ENCODE measurements at regions not wholly inside any gene's neighbourhood (a gene's known extent, or its start where the extent isn't known, plus 50 kb on each side); places are given as distances from the start of the nearest gene placed in this dataset.
"Not testable (repeated sequence)": the region's sequence is repeated elsewhere in the genome, so short reads cannot be mapped to it uniquely, and the experiment has no call there.

- no peaks in the 10 kb centered on the region for H3K9me3 Mint-ChIP-seq
- no peaks in the 10 kb centered on the region for H3K4me1 Mint-ChIP-seq (ENCODE audit: low read depth)
These were observed 1285.7 kb downstream of the CNTNAP5 start for GRCh38 chr2:125310657-125311364.

GRCh38 chr2:125312342-125312741, 1287.3 kb downstream of the CNTNAP5 start:
- no peaks in the 10 kb centered on the region for H3K27me3 Mint-ChIP-seq
- no peaks in the 10 kb centered on the region for H3K9me3 Mint-ChIP-seq
- DNase-seq, result no peak
- no peaks in the 10 kb centered on the region for H3K36me3 Mint-ChIP-seq (ENCODE audit: low read depth)
- no peak overlapping the region for H3K4me3 Mint-ChIP-seq
- no peak overlapping the region for H3K27ac Mint-ChIP-seq
- H3K4me1 Mint-ChIP-seq (ENCODE audit: low read depth), result no peaks in the 10 kb centered on the region

More at GRCh38 chr2:125310657-125311364, 1285.7 kb downstream of the CNTNAP5 start:
- H3K4me3 Mint-ChIP-seq, result no peak overlapping the region
- H3K27me3 Mint-ChIP-seq, result no peaks in the 10 kb centered on the region
- H3K27ac Mint-ChIP-seq, result no peak overlapping the region
- H3K36me3 Mint-ChIP-seq (ENCODE audit: low read depth), result no peaks in the 10 kb centered on the region
- no peak for DNase-seq

GRCh38 chr2:125313806-125314205, 1288.7 kb downstream of the CNTNAP5 start:
- no peak overlapping the region for H3K4me3 Mint-ChIP-seq
- H3K27me3 Mint-ChIP-seq, result no peaks in the 10 kb centered on the region
- H3K36me3 Mint-ChIP-seq (ENCODE audit: low read depth), result no peaks in the 10 kb centered on the region
- no peak for DNase-seq
- no peaks in the 10 kb centered on the region for H3K9me3 Mint-ChIP-seq
- no peak overlapping the region for H3K27ac Mint-ChIP-seq
- no peaks in the 10 kb centered on the region for H3K4me1 Mint-ChIP-seq (ENCODE audit: low read depth)

- no peak for DNase-seq
- Mint-ChIP-seq H3K36me3 (ENCODE audit: low read depth) (no peaks in the 10 kb centered on the region), H3K4me1 (ENCODE audit: low read depth) (no peaks in the 10 kb centered on the region), H3K27me3 (no peaks in the 10 kb centered on the region), H3K9me3 (peaks cover 7% of the 10 kb centered on the region), H3K4me3 (no peak overlapping the region), H3K27ac (no peak overlapping the region)
These were observed 1293.7 kb downstream of the CNTNAP5 start for GRCh38 chr2:125318740-125319139.

- no peak overlapping the region for H3K27ac Mint-ChIP-seq
- H3K27me3 Mint-ChIP-seq, result no peaks in the 10 kb centered on the region
- no peaks in the 10 kb centered on the region for H3K4me1 Mint-ChIP-seq (ENCODE audit: low read depth)
- no peaks in the 10 kb centered on the region for H3K36me3 Mint-ChIP-seq (ENCODE audit: low read depth)
- peaks cover 10% of the 10 kb centered on the region for H3K9me3 Mint-ChIP-seq
- H3K4me3 Mint-ChIP-seq, result no peak overlapping the region
- DNase-seq, result no peak
These were observed 1299.2 kb downstream of the CNTNAP5 start for GRCh38 chr2:125324273-125324672.

- H3K36me3 Mint-ChIP-seq (ENCODE audit: low read depth), result no peaks in the 10 kb centered on the region
- no peaks in the 10 kb centered on the region for H3K4me1 Mint-ChIP-seq (ENCODE audit: low read depth)
- no peaks in the 10 kb centered on the region for H3K27me3 Mint-ChIP-seq
- H3K27ac Mint-ChIP-seq, result no peak overlapping the region
- no peak for DNase-seq
- peaks cover 3% of the 10 kb centered on the region for H3K9me3 Mint-ChIP-seq
- no peak overlapping the region for H3K4me3 Mint-ChIP-seq
These were observed 1305.0 kb downstream of the CNTNAP5 start for GRCh38 chr2:125330133-125330532.

- Mint-ChIP-seq H3K27me3 (no peaks in the 10 kb centered on the region), H3K9me3 (peaks cover 5% of the 10 kb centered on the region), H3K4me1 (ENCODE audit: low read depth) (no peaks in the 10 kb centered on the region), H3K36me3 (ENCODE audit: low read depth) (no peaks in the 10 kb centered on the region), H3K4me3 (no peak overlapping the region), H3K27ac (no peak overlapping the region)
- no peak for DNase-seq
These were observed 1314.6 kb upstream of the GYPC start for GRCh38 chr2:125341353-125341752.

- not testable (repeated sequence) for H3K4me1 Mint-ChIP-seq (ENCODE audit: low read depth); H3K9me3 Mint-ChIP-seq; H3K27ac Mint-ChIP-seq; H3K27me3 Mint-ChIP-seq; H3K4me3 Mint-ChIP-seq; DNase-seq; H3K36me3 Mint-ChIP-seq (ENCODE audit: low read depth)
These were observed 1302.4 kb upstream of the GYPC start for GRCh38 chr2:125353542-125353941.

GRCh38 chr2:125364192-125364983, 1291.6 kb upstream of the GYPC start:
- Mint-ChIP-seq H3K4me1 (ENCODE audit: low read depth) (no peaks in the 10 kb centered on the region), H3K4me3 (no peak overlapping the region), H3K27me3 (no peaks in the 10 kb centered on the region), H3K36me3 (ENCODE audit: low read depth) (no peaks in the 10 kb centered on the region), H3K9me3 (peaks cover 27% of the 10 kb centered on the region), H3K27ac (no peak overlapping the region)
- no peak for DNase-seq

- peaks cover 28% of the 10 kb centered on the region for H3K9me3 Mint-ChIP-seq
- DNase-seq, result no peak
- H3K4me1 Mint-ChIP-seq (ENCODE audit: low read depth), result no peaks in the 10 kb centered on the region
- H3K27me3 Mint-ChIP-seq, result no peaks in the 10 kb centered on the region
- H3K4me3 Mint-ChIP-seq, result no peak overlapping the region
- H3K27ac Mint-ChIP-seq, result no peak overlapping the region
- H3K36me3 Mint-ChIP-seq (ENCODE audit: low read depth), result no peaks in the 10 kb centered on the region
These were observed 1291.0 kb upstream of the GYPC start for GRCh38 chr2:125364984-125365265.

GRCh38 chr2:125371867-125372266, 1284.1 kb upstream of the GYPC start:
- no peak for DNase-seq
- H3K4me1 Mint-ChIP-seq (ENCODE audit: low read depth), result no peaks in the 10 kb centered on the region
- no peak overlapping the region for H3K4me3 Mint-ChIP-seq
- H3K27ac Mint-ChIP-seq, result no peak overlapping the region
- H3K27me3 Mint-ChIP-seq, result no peaks in the 10 kb centered on the region
- H3K9me3 Mint-ChIP-seq, result peaks cover 30% of the 10 kb centered on the region
- no peaks in the 10 kb centered on the region for H3K36me3 Mint-ChIP-seq (ENCODE audit: low read depth)

GRCh38 chr2:125373293-125373692, 1282.7 kb upstream of the GYPC start:
- H3K4me1 Mint-ChIP-seq (ENCODE audit: low read depth), result no peaks in the 10 kb centered on the region
- H3K36me3 Mint-ChIP-seq (ENCODE audit: low read depth), result no peaks in the 10 kb centered on the region
- no peak overlapping the region for H3K27ac Mint-ChIP-seq
- no peaks in the 10 kb centered on the region for H3K27me3 Mint-ChIP-seq
- H3K9me3 Mint-ChIP-seq, result peaks cover 26% of the 10 kb centered on the region
- H3K4me3 Mint-ChIP-seq, result no peak overlapping the region
- no peak for DNase-seq

- H3K9me3 Mint-ChIP-seq, result peaks cover 2% of the 10 kb centered on the region
- H3K4me1 Mint-ChIP-seq (ENCODE audit: low read depth), result no peaks in the 10 kb centered on the region
- no peaks in the 10 kb centered on the region for H3K36me3 Mint-ChIP-seq (ENCODE audit: low read depth)
- H3K27ac Mint-ChIP-seq, result no peak overlapping the region
- DNase-seq, result no peak
- H3K27me3 Mint-ChIP-seq, result no peaks in the 10 kb centered on the region
- H3K4me3 Mint-ChIP-seq, result no peak overlapping the region
These were observed 1269.9 kb upstream of the GYPC start for GRCh38 chr2:125386074-125386473.

- Mint-ChIP-seq H3K4me3 (no peak overlapping the region), H3K27me3 (no peaks in the 10 kb centered on the region), H3K4me1 (ENCODE audit: low read depth) (no peaks in the 10 kb centered on the region), H3K9me3 (peaks cover 8% of the 10 kb centered on the region), H3K27ac (no peak overlapping the region), H3K36me3 (ENCODE audit: low read depth) (no peaks in the 10 kb centered on the region)
- DNase-seq, result no peak
These were observed 1258.3 kb upstream of the GYPC start for GRCh38 chr2:125397535-125398251.
